ENCODE measurements at regions not wholly inside any gene's neighbourhood (a gene's known extent, or its start where the extent isn't known, plus 50 kb on each side); places are given as distances from the start of the nearest gene placed in this dataset.

DNA sequence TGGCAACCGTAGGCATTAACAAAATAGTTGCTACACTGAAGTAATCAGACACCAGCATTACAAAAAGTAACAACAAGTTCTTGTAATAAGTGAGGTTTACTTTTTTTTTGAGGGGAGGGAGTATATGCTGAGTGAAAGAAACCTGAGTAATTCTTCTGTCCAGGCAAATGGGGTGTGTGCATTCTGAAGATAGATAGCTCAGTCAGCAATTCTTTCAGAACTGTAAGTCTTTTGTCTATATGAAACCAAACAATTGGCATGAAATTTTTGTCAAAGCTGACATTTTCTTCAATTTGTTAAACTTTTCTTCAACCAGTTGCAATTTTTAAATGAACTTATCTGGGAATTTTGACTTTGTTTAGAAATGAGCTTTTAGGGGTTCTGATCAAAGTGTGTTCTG, 208.1 kb upstream of the THSD7B start:
- DNase-seq: no peak

DNA sequence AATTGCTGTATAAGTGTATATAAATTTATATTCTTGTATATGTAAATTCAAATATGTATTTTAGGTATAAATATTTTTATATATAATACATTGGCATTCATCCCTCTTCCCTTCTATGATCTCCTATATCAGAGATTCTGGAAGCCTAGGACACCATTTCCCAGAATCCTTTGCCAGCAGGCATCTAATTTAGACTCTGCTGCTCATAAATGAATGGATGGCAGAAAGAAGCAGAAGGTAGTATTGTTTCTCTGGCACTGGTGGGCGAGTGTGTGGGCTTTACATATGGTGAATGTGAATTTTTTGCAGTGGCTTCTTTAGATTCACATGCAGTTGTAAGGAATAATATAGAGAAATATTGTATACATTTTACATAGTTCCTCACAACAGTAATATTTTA, 215.2 kb upstream of the THSD7B start:
- no peak for DNase-seq

DNA sequence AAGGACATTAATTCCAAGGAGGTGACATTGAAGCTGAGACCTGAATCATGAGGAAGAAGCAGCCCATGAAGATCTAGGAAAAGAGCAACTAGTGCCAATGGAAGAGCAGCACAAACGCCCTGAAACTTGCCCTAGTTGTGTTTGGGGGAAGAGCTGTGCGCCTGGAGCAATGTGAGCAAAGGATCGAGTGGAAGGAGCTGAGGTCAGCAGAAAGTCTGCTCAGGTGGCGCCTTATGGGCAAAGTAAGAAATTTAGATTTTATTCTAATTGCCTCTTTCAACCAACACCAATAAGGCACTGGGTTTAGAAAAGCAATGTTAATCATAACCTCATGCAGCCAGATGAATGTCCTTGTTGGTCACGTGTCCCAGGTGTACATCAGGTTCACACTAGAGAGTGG, 226.0 kb upstream of the THSD7B start:
- no peak for DNase-seq

DNA sequence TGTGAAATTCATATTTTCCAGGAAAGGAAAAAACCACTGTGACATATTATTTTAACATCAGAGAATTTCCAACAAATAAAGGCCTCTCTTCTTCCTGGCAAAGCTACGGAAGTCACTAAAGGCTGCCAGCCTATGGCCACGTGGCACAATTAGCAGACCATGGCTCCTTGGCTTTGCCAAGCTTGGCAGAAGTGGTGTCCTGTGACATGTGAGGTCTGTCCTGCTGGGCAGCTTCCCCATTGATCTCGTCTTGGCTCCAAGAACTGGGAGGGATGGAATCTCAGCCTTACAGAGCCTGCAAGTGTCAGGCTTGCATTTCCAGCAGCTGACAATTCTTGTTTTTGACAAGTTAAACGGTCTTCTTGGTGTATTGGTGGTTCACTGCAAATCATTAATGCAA, 226.9 kb upstream of the THSD7B start:
- no peak for DNase-seq

DNA sequence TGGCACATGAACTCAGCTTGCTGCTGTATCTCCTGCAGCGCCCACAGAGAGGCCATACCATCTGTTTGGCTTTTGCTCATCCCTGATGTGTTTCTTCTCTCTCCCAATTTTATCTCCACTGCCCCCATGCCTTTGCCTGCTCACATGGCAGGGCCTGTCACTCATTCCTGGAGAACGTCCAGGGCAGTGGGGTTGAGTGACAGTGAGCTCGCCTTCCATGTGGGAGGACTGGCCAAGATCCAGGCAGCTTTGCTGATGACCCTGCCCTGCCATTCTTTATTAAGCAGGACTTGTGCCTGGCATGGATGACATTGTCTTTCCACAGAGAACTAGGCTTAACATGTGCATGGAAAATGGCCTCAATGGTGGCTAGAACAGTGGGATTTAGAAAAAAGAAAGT, 230.5 kb upstream of the THSD7B start:
- no peak for DNase-seq

DNA sequence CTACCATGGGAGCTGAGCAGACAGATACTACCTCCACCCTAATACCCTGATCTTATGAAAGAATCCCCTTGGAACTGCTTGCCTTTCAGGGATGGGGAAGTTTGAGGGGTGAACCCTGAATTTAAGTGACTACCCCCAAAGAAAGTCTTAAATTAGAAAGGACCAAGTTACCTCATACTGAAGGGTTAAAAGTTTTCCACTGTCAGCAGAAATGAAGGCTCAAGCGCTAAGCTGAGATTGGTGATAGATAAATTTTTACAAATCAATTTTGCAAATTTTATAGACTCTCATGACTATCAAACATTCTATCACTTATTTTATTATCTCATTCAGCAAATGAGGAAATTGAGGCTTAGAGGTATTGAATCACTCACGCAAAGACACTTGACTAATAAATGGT, 233.2 kb upstream of the THSD7B start:
- no peak for DNase-seq

DNA sequence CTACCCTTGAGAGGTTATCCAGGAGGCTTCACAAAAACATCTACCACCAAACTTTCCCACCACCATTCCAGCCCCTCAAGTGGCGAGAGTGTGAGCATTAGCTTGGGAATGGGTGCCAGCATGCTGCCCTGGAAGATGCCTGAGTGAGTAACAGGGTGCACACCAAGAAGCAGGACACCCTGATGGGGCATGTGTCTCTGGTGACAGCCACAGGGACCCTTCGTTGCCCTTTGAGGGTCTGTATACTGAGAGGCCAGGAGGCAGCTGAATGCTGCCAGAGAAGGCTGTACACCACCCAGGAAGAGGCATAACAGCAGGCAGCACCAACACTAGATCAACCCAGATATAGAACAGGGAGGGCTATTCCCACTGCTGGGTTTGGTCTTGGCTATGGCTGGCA, 233.6 kb upstream of the THSD7B start:
- no peak for DNase-seq

DNA sequence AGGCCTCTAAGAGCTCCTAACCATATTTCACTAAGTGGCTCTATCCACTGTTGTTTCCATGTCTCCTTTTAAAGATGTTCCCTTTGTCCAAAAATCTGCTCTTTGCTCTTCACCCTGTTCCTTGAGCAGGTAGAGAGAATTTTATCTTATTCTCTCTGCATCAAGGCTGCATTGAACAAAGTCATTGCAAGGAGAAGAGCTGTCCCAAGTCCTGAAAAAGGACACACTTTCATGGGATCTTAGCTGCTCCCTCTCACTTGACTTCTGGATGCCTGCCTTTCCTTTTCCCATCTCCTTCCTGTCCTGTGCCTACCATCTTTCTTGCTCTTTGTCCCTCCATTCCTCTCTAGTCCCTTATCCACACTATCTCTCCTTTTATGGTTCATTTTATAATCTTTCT, 235.2 kb upstream of the THSD7B start:
- DNase-seq: no peak

DNA sequence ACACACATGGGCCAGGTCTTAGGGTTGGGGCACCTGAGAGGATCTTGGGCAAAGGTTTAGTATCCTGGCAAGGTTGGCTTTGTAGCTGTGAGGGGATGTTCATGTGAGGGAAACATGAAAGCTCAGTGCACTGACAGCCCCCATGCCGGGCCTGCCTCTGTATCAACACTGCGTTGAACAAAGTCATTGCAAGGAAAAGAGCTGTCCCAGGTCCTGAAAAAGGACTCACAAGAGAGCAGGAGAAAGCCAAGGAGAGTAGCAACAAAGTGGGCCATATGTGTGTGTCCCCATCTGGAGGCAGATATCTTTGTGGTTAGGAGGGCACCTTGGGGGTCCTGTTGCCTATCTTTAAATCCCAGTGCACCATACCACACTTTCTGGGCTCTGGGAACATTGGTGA, 237.8 kb upstream of the THSD7B start:
- DNase-seq: peak in 1 of 2 donors; percentile 2

DNA sequence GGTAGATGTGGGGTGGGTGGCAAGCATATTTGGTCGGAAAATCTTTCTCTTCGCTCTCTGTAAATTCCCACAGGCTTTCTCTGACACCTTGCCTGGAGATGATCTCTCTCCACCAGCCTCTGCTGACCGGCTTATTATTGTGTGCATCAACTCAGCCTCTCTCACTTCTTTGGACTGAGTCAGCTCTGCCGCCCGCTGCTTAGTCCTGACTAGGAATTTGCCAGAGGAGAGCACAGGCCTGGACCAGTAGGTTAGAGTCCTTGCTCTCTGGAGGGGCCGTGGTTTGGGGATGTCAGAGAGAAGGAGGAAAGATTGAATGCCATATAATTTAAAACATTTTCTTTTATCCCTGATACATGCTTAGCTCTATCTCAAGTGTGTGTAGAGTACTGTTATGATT, 242.6 kb upstream of the THSD7B start:
- no peak for DNase-seq

DNA sequence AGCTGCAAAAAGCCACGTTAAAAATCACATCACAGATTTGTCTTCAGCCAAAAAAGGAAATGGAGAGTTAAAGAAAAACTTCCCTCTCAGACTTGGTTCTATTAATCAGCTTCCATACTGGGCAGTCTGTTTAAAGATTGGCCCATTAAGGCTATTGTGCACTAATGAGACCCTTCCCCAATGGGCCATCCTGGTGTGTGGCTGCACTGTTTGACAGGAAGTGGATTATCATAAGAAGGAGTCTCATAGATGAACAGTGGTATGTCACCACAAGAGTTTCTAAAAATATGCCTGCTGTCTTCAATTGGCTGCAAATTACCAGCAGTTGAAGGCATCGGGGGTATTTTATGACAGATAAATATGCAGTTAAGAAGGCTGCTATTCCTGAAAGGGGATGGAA, 247.6 kb upstream of the THSD7B start:
- DNase-seq: no peak

DNA sequence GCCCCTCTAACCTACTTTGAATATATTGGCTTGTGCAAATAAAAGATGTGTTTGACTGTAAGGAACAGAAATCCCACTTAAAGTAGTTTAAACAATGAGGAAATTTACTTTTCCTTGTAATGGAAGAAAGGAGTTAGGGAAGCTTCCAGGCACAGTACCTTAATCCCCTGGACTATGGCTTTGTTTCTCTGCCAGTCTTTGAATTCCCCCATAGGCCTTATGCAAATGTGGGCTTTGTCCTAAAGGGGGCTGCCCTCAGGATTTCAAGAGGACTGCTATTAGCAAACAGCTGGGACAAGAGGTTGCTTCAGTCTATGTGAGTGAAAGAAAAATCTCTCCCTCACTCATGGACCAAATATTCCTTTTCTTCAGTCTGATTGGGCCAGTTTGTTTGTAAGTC, 255.1 kb upstream of the THSD7B start:
- DNase-seq: no peak

DNA sequence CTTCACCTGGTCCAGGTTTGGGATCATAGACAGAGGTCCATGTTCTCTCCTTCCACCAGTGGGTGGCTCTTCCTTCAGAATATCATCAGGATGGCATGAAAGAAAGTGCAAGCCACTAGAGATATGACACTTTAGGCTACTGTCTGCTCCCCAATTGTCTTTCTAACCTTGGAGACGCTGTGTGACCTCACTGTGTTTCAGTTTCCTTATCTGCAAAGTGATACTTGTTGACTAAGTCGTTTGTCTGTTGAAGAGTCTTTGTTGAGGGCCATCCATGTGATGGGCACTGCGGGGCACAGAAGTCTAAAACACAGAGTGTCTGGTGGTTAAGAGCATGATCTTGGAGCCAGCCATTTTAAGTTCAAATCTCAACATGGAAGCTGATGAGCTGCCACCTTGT, 259.9 kb upstream of the THSD7B start:
- no peak for DNase-seq

DNA sequence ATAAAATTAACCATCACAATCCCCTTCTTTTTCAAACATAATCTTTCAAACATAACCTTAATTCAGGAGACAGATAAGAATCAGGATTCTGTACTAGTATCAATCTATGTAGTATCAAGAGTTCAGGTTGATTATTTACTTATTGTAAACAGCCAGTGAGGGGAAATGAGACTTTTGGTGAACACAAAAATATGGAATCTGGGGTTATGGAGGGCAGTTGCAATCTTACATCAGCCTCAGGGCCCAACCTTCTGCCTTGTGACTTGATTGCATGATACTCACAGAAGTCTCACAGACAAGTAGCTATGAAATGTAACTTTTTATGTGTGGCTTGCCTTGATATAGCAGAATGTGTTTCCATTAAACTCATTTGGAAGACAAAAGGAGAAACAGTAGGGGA, 262.7 kb upstream of the THSD7B start:
- no peak for DNase-seq

DNA sequence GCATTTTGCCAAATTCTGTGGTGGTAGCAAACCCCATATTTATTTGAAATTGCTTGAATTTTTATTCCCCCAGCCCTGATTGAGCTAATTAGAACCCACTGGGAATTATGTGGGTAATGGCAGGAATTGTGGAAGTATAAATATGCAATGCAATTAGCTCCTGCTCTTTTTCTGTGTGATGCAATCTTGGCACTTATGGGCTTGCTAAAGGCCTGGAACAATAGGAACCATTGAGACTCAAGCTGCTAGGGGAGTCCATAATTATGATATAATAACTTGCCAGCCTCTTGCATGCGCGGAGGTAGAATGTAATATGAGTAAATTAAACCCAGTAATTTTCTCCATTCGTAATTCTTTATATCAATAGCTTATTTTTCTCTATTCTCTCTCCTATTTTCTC, 267.6 kb upstream of the THSD7B start:
- DNase-seq: no peak

DNA sequence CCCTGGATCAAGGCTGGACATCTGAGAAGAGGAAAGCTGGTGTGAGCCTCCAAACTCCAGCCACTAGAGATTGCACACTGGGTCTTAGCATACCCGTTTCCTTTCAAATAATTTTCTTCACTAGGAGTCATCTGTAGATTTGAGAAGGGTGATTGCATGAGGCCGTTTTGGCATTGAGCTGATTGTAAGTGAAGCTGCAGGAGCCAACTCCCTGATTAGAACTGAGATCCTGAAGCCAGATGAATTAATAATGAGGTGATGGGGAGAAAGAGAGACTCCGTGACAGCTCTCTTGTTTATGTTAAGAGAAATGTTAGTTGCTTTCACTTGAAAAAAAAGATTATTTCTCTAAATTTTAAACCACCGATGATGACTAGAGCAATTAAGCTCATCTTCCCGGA, 268.4 kb upstream of the THSD7B start:
- DNase-seq: no peak

DNA sequence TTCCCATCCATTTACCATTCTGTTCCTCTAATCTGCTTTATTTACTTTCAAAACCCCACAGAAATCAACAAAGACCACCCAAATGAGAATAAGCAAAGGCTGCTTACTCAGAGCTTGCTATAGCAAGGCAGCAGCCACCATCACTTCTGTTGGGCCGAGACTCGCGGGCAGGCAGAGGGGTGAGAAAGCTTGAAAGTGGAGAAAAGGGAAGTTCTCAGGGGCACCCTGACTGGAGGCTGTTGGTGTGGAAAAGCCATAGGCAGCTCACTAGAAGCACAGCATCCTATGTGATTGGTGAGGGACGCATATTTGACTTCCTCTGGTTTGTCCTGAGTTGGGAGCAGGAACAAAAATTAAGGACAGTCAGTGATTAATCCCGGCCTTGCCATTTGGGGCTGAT, 269.7 kb upstream of the THSD7B start:
- no peak for DNase-seq

DNA sequence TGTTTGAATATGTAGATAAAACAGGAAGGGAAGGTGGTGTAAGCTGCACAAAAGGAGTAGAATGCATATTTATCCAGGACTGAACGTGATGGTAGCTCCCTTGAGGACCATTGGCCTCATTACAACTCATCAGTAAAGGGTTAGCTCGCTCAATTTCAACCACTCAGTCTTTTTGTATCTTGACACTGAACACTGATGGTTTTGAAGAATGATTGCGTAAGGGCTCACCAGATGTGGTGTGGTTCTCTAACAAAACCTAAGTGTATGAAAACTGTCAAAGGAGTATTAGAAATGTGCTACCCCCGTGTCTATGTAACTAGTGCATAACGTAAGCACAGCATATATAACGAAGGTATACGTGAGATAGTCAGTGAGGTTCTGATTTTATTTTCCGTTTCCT, 272.4 kb upstream of the THSD7B start:
- DNase-seq: no peak

DNA sequence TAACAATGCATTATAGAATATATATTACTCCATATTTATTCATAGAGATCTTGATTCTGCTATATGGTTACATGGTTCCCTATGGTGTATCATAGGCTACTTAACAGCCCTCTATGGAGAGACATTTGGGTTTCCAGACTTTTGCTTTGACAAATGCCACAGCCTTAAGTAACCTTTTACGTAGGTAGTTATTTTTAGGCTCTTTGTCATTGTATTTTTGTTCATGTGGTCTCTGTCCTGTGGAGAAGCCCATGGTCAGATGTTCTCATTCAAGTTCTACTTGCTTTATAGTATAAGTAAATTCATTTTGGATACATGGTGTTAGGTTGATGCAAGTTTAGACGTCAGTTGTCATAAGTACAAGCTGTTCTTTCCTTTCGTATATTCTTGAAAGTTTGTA, 275.2 kb upstream of the THSD7B start:
- DNase-seq: no peak

DNA sequence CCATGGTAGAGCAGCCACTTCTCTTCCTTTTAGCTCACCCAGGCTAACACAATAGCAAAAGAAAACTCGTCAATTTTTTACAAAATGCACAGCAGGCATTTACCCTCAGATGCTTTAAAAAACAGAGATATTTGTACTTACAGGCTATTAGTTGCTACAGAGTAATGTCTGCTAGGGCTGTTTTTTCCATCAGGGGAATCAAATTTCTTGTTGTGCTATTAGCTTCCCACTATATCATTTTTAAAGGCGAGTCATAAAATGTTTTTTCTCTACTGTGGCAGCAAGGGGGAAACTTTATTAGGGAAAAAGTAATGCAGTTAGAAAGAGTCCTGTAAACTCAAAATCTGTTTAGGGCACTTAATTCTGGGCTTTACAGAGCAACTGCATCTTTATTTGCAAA, 277.9 kb upstream of the THSD7B start:
- no peak for DNase-seq

DNA sequence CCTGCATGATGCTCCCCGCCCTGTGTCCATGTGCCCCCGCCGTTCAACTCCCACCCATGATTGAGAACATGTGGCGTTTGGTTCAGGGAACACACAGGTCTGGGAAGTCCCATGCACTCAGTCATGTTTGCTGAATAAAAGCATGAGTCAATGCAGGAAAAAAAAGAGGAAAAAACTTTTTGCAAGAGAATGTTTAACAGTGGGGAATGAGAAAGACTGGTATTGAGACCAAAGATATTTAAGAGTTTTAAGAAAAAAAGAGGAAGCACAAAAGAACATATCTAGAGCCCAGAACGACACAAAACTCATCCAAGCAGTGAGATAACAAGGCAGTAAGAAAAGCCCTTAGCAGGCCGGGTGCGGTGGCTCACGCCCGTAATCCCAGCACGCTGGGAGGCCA, 279.2 kb upstream of the THSD7B start:
- DNase-seq: no peak

DNA sequence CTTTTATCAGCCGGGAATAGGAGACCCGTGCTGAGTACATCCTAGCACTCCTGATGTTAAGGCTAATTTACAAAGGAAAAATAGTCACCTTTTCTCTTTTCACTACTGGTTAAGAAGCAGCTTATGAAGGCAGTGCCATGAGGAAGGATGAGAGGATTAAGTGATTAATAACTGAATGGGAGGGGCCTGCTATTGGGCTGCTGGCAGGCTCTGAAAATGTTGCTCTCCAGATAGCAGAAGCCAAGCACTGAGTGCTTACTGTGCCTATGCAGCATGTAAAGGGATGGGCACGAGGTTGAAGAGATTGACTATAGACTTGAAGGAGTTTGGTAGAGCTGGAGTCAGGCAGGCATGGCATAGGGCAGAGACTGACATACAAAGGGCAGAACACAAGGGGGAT, 282.4 kb upstream of the THSD7B start:
- DNase-seq: no peak

DNA sequence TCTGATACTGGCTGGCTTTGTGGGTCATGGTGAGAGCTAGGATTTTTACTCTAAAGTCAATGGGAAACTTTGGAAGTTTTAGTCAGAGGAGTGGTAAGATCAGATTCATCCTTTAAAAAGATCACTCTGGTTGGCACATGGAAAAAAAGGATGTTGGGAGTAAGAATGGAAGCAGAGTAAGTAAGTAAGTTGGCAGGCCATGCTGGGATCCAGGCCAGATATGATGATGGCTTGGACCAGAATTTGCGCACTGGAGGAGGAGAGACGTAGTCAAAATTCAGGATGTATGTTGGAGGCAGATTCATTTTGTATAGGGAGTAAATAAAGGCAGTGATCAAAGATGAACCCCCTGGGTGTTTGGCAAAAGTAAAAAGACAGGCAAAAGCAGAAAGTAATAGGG, 283.3 kb upstream of the THSD7B start:
- DNase-seq: no peak

DNA sequence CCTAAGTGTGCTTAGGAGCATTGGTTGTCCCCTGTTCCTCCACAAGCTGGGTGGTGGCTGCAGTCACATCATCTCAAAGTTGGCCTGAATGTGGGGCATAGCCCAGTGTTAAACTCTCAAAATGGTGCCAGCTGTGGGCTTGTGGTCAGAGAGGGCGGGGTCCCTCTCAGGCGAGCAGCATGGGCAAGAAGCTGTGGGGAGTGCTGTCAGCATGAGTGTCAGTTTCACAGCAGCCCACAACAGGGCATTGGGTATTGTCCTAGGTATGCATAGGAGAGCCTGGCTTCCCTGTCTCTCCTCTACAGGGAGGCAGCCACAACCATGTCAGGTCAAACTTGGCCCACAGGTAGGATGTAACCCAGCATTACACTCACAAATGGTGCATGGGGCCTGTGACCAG, 285.6 kb upstream of the THSD7B start:
- no peak for DNase-seq

DNA sequence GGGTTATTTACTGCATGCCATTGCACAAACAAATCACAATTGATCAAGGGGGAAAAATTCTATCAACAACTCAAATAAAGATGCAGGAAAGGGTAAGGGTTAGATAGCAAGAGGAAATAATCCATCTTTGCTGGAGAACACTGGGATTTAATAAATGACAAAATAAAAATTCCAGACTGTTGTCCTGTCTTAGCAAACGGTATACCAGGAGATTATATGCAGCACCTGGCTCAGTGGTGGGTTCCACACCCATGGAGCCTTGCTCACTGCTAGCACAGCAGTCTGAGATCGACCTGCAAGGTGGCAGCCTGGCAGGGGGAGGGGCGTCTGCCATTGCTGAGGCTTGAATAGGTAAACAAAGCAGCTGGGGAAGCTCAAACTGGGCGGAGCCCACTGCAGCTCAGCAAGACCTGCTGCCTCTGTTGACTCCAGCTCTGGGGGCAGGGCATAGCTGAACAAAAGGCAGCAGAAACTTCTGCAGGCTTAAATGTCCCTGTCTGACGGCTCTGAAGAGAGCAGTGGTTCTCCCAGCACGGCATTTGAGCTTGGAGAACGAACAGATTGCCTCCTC, 296.5 kb upstream of the THSD7B start:
- no peak for DNase-seq

DNA sequence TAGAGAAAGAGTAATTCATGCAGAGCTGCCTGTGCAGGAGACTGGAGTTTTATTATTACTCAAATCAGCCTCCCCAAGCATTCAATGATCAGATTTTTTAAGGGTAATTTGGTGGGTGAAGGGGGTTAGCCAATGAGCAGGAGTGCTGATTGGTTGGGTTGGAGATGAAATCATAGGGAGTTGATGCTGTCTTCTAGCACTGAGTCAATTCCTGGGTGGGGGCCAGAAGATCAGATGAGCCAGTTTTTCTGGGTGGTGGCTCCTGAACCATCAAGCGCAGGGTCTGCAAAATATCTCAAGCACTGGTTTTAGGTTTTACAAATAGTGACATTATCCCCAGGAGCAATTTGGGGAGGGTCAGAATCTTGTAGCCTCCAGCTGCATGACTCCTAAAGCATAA, 312.8 kb upstream of the THSD7B start:
- DNase-seq: no peak
